T-cell (primary cell): ENCODE measurements at regions not wholly inside any gene's neighbourhood (a gene's known extent, or its start where the extent isn't known, plus 50 kb on each side); places are given as distances from the start of the nearest gene placed in this dataset.

Experiments used
- ATAC-seq, 4 experiments: fragments of 200-7000 bp in 3 of 4; fragments of 150-1000 bp in 1 of 4; cut with Tn5 transposase; replicated peaks in 1 of 4; 1 replicate in 3 of 4; 2 replicates in 1 of 4; pipeline ENCODE4 v1.10.0; 2021; ENCODE audit warnings: moderate library complexity in 3 of 4, mild to moderate bottlenecking in 2 of 4, moderate number of reproducible peaks in 1 of 4
- CTCF ChIA-PET, 2 donors: fragments of 300-600 bp; sonication (Branson Sonifier 250); formaldehyde crosslinking; loops; one replicate each; lab custom pipeline; 2022; ENCODE audit warnings: antibody characterized with exemption in 2 of 2; lab: Charles Lee
- POLR2A ChIA-PET, 2 donors: fragments of 300-600 bp; sonication (Branson Sonifier 250); formaldehyde crosslinking; loops; one replicate each; lab custom pipeline; 2022; ENCODE audit warnings: antibody characterized with exemption in 2 of 2; lab: Charles Lee
- DNase-seq, 35 experiments: peaks; one replicate each; pipeline versions ENCODE4 v3.0.0 to v3.0.0-alpha.2; 2013 to 2023
- H3K27ac ChIP-seq: one replicate; pipeline ENCODE4 v1.5.1; 2013; ENCODE audit warnings: low read length
- H3K27me3 ChIP-seq, 2 experiments: replicated peaks in 1 of 2; 1 replicate in 1 of 2; 2 replicates in 1 of 2; pipeline versions ENCODE4 v1.6.1 to v1.7.0; 2013; ENCODE audit warnings: low read length in 1 of 2, mixed read lengths in 1 of 2; ENCODE audit not compliant: control insufficient read depth in 2 of 2, insufficient read depth in 2 of 2; ENCODE audit errors: extremely low read depth in 1 of 2
- H3K36me3 ChIP-seq, 2 donors: 1 replicate in 1 of 2; 2 replicates in 1 of 2; pipeline versions ENCODE4 v1.6.1 to v1.7.0; 2013; ENCODE audit warnings: low read length in 1 of 2; ENCODE audit not compliant: control insufficient read depth in 2 of 2, insufficient read depth in 1 of 2; ENCODE audit errors: extremely low read depth in 1 of 2
- H3K4me1 ChIP-seq, 2 experiments: 1 replicate in 1 of 2; 2 replicates in 1 of 2; pipeline versions ENCODE4 v1.6.1 to v1.7.0; 2013; ENCODE audit warnings: low read length in 2 of 2, mixed read lengths in 1 of 2; ENCODE audit not compliant: insufficient read depth in 2 of 2, control insufficient read depth in 1 of 2; ENCODE audit errors: extremely low read depth in 1 of 2
- H3K4me3 ChIP-seq, 2 donors: 1 replicate in 1 of 2; 2 replicates in 1 of 2; pipeline versions ENCODE4 v1.5.1 to v1.7.0; 2013; ENCODE audit warnings: mild to moderate bottlenecking in 2 of 2, low read length in 1 of 2, moderate library complexity in 1 of 2; ENCODE audit not compliant: control insufficient read depth in 1 of 2; ENCODE audit errors: extremely low read depth in 1 of 2
- H3K9me3 ChIP-seq: 2 replicates; pipeline ENCODE4 v1.7.0; 2013
- H3K27ac Mint-ChIP-seq, 2 donors: one replicate each; pipeline ENCODE4 v1.8.0; 2020 to 2021; ENCODE audit warnings: mild to moderate bottlenecking in 2 of 2, mixed read lengths in 2 of 2
- H3K27me3 Mint-ChIP-seq, 2 donors: one replicate each; pipeline ENCODE4 v1.8.0; 2021 to 2022; ENCODE audit warnings: mixed read lengths in 2 of 2
- H3K36me3 Mint-ChIP-seq: one replicate; pipeline ENCODE4 v1.8.0; 2021; ENCODE audit warnings: mixed read lengths
- H3K4me1 Mint-ChIP-seq, 3 donors: one replicate each; pipeline ENCODE4 v1.8.0; 2020 to 2022; ENCODE audit warnings: mixed read lengths in 3 of 3, mild to moderate bottlenecking in 1 of 3
- H3K4me3 Mint-ChIP-seq, 3 donors: one replicate each; pipeline ENCODE4 v1.8.0; 2020 to 2022; ENCODE audit warnings: mild to moderate bottlenecking in 3 of 3, mixed read lengths in 3 of 3, moderate library complexity in 3 of 3
- H3K9me3 Mint-ChIP-seq, 3 donors: one replicate each; pipeline ENCODE4 v1.8.0; 2020 to 2022; ENCODE audit warnings: mixed read lengths in 3 of 3
- WGBS: methylation state at CpG from one replicate; pipeline ENCODE4 v1.1.5; 2013; ENCODE audit warnings: missing lambda C conversion rate; ENCODE audit not compliant: insufficient coverage; 5-methylcytosine and 5-hydroxymethylcytosine counted together

GRCh38 chr6:87847135-87847829, 145.2 kb upstream of the AKIRIN2 start:
- no peak overlapping the region for H3K27ac ChIP-seq
- POLR2A ChIA-PET: no interaction called here
- no peaks in the 10 kb centered on the region for H3K9me3 ChIP-seq
- no peaks in the 10 kb centered on the region for H3K27me3 ChIP-seq
- Mint-ChIP-seq H3K4me3 (no peak overlapping the region), H3K27ac (no peak overlapping the region), H3K9me3 (no peaks in the 10 kb centered on the region), H3K27me3 (peaks cover 7 to 8% of the 10 kb centered on the region in 2 donors), H3K36me3 (no peaks in the 10 kb centered on the region), H3K4me1 (no peaks in the 10 kb centered on the region)
- H3K36me3 ChIP-seq: no peaks in the 10 kb centered on the region
- 50% methylated on average over 1 of the region's 6 CpGs for WGBS
- DNase-seq (no peak), ATAC-seq (no peak)
- H3K4me3 ChIP-seq: no peak overlapping the region
- H3K4me1 ChIP-seq: no peaks in the 10 kb centered on the region
- CTCF ChIA-PET: no interaction called here

DNA sequence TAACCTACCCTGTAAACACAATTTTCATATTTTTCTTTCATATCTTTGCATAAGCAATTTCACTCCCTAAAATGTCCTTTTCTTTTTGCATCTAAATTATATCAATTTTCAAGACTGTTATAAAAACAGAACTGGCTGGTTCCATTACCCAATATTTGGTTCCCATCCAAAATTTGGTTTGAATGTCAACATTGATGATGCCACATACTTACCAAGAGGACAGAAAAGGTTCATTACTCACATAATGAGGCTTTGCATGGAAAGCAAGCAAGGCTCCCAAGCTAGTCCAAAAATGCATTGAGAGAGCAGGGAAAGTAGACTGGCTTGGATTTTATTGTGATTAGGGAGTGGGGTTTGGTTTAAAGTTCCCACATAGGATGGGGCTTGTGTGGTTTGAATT, 144.4 kb upstream of the AKIRIN2 start:
- no peak for DNase-seq
- Mint-ChIP-seq H3K36me3 (no peaks in the 10 kb centered on the region), H3K27me3 (peaks cover 9 to 12% of the 10 kb centered on the region in 2 donors), H3K4me3 (no peak overlapping the region), H3K9me3 (no peaks in the 10 kb centered on the region), H3K4me1 (no peaks in the 10 kb centered on the region), H3K27ac (no peak overlapping the region)
- no peak overlapping the region for H3K4me3 ChIP-seq
- H3K9me3 ChIP-seq: no peaks in the 10 kb centered on the region
- H3K27ac ChIP-seq: no peak overlapping the region
- no peaks in the 10 kb centered on the region for H3K36me3 ChIP-seq
- POLR2A ChIA-PET: no interaction called here
- no peaks in the 10 kb centered on the region for H3K27me3 ChIP-seq
- no peak for ATAC-seq
- H3K4me1 ChIP-seq: no peaks in the 10 kb centered on the region
- CTCF ChIA-PET: no interaction called here

GRCh38 chr6:87840324-87840723, 138.3 kb upstream of the AKIRIN2 start:
- Mint-ChIP-seq H3K27me3 (peaks cover 9 to 11% of the 10 kb centered on the region in 2 donors), H3K4me3 (no peak overlapping the region), H3K4me1 (no peaks in the 10 kb centered on the region), H3K36me3 (no peaks in the 10 kb centered on the region), H3K27ac (no peak overlapping the region), H3K9me3 (peaks cover 0 to 3% (median 0%) of the 10 kb centered on the region in 3 donors)
- no peak overlapping the region for H3K27ac ChIP-seq
- POLR2A ChIA-PET: no interaction called here
- no peaks in the 10 kb centered on the region for H3K4me1 ChIP-seq
- no peaks in the 10 kb centered on the region for H3K36me3 ChIP-seq
- 92% methylated on average over 5 of the region's 6 CpGs for WGBS
- H3K4me3 ChIP-seq: no peak overlapping the region
- no peaks in the 10 kb centered on the region for H3K27me3 ChIP-seq
- no peaks in the 10 kb centered on the region for H3K9me3 ChIP-seq
- CTCF ChIA-PET: no interaction called here
- DNase-seq (no peak), ATAC-seq (no peak)

- ChIA-PET CTCF (no interaction called here), POLR2A (no interaction called here)
- H3K27ac ChIP-seq: no peak overlapping the region
- H3K4me1 ChIP-seq: no peaks in the 10 kb centered on the region
- Mint-ChIP-seq H3K4me1 (peaks cover 0 to 3% (median under 1%) of the 10 kb centered on the region in 3 donors), H3K27me3 (peaks cover 8% of the 10 kb centered on the region in 2 donors), H3K36me3 (no peaks in the 10 kb centered on the region), H3K27ac (no peak overlapping the region), H3K9me3 (peaks cover 0 to 3% (median 0%) of the 10 kb centered on the region in 3 donors), H3K4me3 (no peak overlapping the region)
- no CpG with 5 or more reads among the region's 2 CpGs for WGBS
- no peaks in the 10 kb centered on the region for H3K36me3 ChIP-seq
- H3K4me3 ChIP-seq: no peak overlapping the region
- H3K9me3 ChIP-seq: no peaks in the 10 kb centered on the region
- no peak for DNase-seq
- H3K27me3 ChIP-seq: no peaks in the 10 kb centered on the region
- no peak for ATAC-seq
These were observed 135.8 kb upstream of the AKIRIN2 start for GRCh38 chr6:87837876-87838275.

DNA sequence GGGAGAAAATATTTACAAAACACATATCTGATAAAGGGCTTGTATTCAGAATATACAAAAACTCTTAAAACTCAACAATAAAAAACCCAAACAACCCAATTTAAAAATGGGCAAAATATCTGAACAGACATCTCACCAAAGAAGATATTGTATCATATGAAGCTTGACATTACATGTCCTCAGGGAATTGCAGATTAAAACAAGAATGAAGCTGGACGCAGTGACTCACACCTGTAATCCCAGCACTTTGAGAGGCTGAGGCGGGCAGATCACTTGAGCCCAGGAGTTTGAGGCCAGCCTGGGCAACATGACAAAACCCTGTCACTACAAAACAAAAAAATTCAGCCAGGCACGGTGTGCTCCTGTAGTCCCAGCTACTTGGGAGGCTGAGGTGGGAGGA, 135.4 kb upstream of the AKIRIN2 start:
- Mint-ChIP-seq H3K27ac (no peak overlapping the region), H3K4me3 (no peak overlapping the region), H3K27me3 (peaks cover 8% of the 10 kb centered on the region in 2 donors), H3K36me3 (no peaks in the 10 kb centered on the region), H3K9me3 (peaks cover 0 to 3% (median 0%) of the 10 kb centered on the region in 3 donors), H3K4me1 (peaks cover 4 to 8% (median 5%) of the 10 kb centered on the region in 3 donors)
- ChIA-PET CTCF (no interaction called here), POLR2A (no interaction called here)
- DNase-seq (no peak), ATAC-seq (no peak)
- no CpG with 5 or more reads among the region's 3 CpGs for WGBS
- Histone ChIP-seq H3K27ac (no peak overlapping the region), H3K9me3 (no peaks in the 10 kb centered on the region), H3K4me3 (no peak overlapping the region), H3K36me3 (no peaks in the 10 kb centered on the region), H3K4me1 (peaks cover 0 to 3% of the 10 kb centered on the region in 2 experiments), H3K27me3 (no peaks in the 10 kb centered on the region)

GRCh38 chr6:87832025-87832825, 130.2 kb upstream of the AKIRIN2 start:
- peak overlapping the region; percentile 89 to 93 for H3K27ac Mint-ChIP-seq
- no peaks in the 10 kb centered on the region for H3K9me3 Mint-ChIP-seq
- ATAC-seq: peak; percentile 59 to 82 (median 74)
- Histone ChIP-seq H3K36me3 (no peaks in the 10 kb centered on the region), H3K4me1 (peaks cover 0 to 5% of the 10 kb centered on the region in 2 experiments), H3K9me3 (no peaks in the 10 kb centered on the region), H3K27me3 (no peaks in the 10 kb centered on the region), H3K27ac (peak overlapping the region; percentile 50), H3K4me3 (peak overlapping the region; percentile 45 to 48)
- peaks cover 1 to 5% of the 10 kb centered on the region in 2 donors for H3K27me3 Mint-ChIP-seq
- DNase-seq: peak in 4 of 35 experiments; percentile 1 to 49 (median 12)
- H3K36me3 Mint-ChIP-seq: no peaks in the 10 kb centered on the region
- ChIA-PET CTCF (interaction anchor here (0.6 to 2.8 kb wide), 19 partner anchors 21 to 1050 kb away, joined by 3 to 18 read pairs (median 3); no protein-coding TSS in a partner anchor), POLR2A (interaction anchor here (0.6 kb wide), 2 partner anchors 155 to 424 kb away, joined by 3 to 4 read pairs; no protein-coding TSS in a partner anchor)
- peak overlapping the region; percentile 77 to 87 (median 81) for H3K4me3 Mint-ChIP-seq
- WGBS: 0% methylated on average over 1 of the region's 6 CpGs
- peaks cover 11 to 14% (median 11%) of the 10 kb centered on the region in 3 donors for H3K4me1 Mint-ChIP-seq
